ENCODE measurements at regions not wholly inside any gene's neighbourhood (a gene's known extent, or its start where the extent isn't known, plus 50 kb on each side); places are given as distances from the start of the nearest gene placed in this dataset.

- DNase-seq = no peak
These were observed 462.9 kb downstream of the WDR72 start for GRCh38 chr15:53296603-53297002.

DNA sequence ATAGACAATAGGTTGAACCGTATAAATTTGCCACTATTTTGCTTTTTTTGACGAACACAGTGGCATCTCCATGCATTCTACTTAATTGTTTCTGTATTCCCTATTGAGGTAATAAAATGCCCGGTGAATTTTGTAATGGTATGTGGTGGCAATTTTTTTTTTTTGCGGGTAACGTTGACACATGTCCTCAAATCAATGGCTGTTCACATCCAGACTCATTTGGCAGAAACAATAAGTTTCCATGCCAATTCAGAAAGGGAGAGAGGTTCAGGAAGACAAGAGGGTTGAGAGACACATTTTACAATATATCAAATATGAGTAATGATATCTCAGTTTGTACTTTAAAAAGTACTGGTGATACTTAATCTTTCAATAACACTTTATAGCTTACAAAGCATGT is 463.9 kb downstream of the WDR72 start:
- no peak for DNase-seq

DNA sequence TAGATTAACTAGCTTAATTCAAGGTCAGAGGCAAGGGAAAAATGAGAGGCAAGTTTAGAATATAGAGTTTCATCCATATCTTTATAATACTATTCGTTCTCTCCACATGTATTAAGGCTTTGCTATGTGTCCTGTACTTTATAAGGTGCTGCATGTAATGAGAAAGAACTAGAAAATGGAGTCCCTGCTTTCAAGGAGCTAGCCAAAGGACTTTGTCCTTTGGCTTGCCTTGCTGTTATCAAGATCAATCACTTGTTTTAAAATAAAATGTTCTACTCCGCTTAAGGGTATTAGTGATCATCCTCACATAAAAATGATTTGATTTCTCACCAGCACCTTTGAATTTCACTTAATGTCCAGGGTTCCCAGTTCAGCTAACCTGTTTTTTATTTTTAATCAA is 470.9 kb downstream of the WDR72 start:
- DNase-seq = no peak

GRCh38 chr15:53274630-53275029 is 484.5 kb upstream of the ONECUT1 start:
- no peak for DNase-seq

DNA sequence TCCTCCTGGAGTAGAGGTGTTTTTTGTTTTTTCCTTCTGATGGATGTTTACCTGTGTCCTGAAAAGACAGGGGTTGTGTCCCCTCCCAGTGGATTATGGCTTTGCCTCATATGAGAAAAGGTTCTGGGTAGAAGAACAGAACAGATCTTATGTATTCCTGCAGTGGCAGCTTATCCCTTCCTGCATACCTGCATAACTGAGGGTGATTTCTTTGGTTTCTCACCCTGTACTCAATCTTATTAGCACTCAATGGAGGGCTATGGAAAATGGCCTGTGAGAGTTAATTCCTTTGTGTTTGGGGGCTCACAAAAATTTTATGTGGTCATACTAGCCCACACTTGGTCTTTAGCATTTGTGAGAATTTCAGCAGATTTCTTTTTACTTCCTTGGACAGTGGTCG is 482.0 kb upstream of the ONECUT1 start:
- no peak for DNase-seq

DNA sequence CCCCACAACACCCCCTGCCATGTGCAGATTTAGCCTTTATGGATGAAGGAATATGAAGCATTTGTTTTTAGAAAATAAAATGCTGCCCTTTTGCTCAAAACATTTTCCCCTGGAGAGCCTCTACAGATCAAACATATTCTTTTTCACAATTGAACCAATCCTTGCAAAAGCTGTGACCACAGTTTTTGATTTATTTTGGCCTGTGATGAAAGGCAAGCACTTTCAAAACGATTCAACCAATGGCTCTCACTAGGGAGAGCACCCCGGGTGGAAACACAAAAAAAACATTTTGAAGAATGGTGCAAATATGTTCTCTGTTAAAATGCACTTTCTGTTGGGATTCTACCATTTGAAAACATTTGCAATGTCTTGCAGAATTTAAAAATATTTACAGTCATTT is 476.0 kb upstream of the ONECUT1 start:
- no peak for DNase-seq

- DNase-seq = no peak
These were observed 470.5 kb upstream of the ONECUT1 start for GRCh38 chr15:53260647-53261046.

DNA sequence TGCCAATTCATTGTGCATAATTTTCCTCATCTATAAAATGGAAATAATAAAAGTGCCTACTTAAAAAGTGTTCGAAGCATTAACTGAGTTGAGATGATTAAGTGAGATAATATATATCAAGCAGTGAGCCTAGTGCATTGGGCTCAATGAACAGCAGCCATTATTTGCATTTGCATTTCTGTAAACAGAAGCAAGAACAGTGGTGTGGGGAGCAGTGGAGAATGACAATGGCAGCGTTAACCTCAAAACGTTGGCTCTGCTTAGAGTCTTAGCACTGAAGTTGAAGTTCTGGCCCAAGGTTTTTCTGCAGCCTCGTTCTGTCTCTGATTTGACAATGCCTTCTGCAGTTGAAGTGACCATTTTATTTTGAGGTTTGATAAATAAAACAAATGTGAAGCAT is 466.3 kb upstream of the ONECUT1 start:
- no peak for DNase-seq

GRCh38 chr15:53256043-53256442 is 465.9 kb upstream of the ONECUT1 start:
- DNase-seq = no peak

GRCh38 chr15:53251996-53252395 is 461.9 kb upstream of the ONECUT1 start:
- DNase-seq = no peak

- DNase-seq = no peak
These were observed 461.4 kb upstream of the ONECUT1 start for GRCh38 chr15:53251523-53251922.

DNA sequence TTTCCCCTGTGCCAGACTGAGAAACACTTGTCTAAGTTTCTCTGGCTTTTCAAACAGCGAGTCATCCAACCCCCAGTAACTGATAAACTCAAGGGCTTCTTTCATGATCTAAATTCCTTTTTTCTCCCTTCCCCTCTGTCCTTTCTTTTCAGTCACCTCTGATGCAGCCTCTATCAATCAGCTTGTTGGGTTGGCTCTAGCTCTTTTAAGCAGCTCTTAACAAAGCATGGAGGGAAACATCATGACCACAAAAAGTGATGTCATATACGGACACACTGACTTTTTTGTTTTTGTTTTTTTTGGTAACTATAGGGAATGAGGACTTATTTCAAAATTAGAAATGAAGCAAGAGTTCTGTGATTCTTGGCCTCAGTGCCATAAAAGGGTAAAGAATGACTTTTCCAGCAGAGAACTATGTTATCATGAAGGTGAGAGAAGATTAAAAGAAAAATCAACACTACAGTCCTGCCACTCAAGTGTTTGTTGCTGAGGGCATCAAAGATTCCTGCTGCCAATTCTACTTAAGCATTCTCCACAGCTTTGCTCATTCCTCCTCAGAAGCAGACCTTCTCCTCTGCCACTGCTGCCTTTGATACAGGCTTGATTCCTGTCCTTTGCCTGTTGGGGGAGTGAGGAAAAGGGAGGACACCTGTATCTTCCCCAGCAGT is 457.0 kb upstream of the ONECUT1 start:
- DNase-seq = no peak

- no peak for DNase-seq
These were observed 456.3 kb upstream of the ONECUT1 start for GRCh38 chr15:53246404-53246803.

GRCh38 chr15:53233801-53234200 is 443.7 kb upstream of the ONECUT1 start:
- DNase-seq = no peak

GRCh38 chr15:53230473-53230872 is 440.3 kb upstream of the ONECUT1 start:
- no peak for DNase-seq

DNA sequence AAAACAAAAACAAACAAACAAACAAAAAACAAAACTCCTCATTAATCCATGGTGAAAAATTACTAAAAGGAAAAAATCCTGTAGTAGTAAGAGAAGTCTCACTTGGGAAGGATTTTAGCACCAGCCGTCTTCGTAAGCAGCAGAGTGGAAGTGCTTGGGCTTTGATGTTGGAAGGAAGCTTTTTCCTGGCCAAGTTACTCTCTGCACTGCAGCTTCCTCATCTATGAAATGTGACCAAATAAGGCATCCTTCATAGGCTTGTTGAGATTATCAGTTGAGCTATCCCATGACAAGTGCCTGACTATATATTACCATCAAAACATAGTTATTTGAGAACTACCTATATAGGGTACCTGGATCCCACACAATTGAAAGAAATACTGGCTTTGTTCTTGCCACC is 436.4 kb upstream of the ONECUT1 start:
- DNase-seq = no peak

DNA sequence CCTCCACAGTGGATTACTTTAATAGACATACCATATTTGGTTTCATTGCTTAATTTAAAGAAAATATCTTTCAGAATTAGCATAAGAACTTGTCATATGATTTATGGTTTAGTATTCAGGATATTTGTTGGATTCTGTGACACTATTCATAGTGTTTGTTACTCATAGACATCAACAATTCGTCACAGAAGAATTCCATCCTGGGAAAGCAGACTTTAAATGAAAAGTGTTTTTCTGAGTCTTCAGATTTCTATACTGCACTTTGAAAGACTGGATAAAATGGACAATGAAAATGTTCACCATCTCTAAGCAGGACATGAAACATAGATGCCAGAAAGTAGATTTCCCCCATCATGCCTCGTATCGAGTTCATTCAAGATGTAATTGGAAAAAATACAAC is 435.6 kb upstream of the ONECUT1 start:
- DNase-seq = no peak

DNA sequence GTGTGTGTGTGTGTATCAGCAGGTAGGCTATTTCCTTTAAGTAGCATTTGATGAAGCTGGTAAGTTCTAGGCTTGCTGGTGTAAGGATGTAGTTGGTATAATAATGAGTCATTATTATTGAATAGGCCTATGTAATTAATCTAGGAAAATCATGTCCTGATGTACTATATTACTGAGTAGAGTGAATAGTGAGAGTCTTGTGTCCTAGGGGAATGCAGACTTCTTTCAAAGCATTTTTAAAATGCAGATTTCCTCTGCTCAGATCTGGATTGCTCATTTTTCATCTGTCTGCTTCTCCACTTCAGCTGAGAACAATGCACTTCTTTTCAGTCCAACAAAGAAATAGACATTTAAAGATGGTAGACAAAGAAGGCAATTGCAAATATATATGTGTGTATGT is 434.2 kb upstream of the ONECUT1 start:
- DNase-seq = no peak

DNA sequence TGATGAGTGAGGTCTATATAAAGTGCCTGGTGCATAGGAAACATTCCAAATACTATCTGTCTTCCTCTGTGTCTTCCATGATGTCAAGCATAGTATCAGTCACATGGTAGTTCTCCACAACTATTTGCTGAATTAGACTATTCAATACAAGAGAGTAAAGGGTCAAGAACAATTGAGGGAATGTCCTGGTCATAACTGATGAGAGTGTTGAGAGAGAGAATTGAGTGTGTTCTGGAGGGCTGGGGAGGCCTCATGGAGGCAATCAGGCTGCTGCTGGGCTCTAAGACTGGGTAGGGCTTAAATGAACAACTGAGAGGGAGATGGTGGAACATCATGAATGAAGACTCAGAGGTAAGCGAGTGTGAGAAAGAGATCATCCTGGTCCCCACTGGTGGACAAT is 433.7 kb upstream of the ONECUT1 start:
- no peak for DNase-seq

DNA sequence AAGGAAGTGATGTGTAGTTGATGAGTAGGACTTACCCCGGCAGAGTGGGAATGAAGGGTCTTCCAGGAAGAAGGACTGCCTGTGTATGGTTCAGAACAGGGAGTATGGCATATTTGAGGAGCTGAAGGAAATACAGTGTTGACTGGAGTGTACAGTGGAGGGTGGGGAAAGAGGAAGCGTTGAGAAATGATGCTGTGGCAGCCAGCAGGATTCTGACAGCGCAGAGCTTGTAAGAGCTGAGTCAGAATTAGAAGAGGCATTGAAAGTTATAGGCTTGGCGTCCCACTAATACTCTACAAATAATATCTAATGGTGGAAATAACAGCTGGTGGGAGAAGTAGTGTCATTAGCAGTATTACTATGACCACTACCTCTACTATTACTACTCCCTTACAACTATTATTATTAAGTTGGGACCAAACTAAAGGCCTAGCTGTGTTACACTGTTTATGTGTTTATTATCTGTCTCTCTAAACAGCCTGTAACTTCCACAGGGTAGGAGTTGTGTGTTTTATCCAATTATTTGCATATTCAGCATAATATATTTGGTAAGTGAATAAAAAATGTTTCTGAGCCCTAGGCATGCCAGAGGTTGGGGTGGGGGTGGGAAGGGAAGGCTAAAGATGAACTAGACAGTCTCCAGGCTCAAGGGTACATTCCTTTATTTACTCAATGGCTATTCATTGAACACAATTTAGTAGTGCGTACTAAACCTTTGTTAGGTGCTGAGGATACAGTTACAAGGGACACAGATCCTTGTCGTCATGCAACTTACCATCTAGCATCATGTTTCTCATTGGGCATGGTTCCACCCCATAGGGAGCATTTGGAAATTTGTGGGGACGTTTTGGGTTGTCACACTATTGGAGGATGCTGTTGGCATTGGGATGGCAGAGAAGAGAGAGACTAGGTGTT is 428.8 kb upstream of the ONECUT1 start:
- DNase-seq = no peak

DNA sequence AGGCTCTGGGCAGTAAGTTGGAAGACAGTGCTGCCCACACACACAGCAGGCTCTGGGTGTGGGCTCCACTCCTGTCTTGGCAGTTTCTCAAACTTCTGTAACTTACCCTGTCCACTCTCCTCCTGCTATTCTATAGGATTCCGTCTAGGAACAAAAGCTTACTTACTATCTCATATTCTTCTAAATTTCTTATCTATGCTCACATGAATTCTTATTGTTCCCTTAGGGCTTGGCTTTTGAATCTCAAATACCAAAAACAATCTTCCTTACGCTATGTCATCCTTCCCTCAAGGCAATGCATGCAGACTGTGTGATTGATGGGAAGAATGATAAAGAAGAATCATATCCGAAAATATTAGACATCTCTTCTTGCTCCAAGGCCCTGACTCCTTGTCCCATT is 425.9 kb upstream of the ONECUT1 start:
- DNase-seq = no peak

- no peak for DNase-seq
These were observed 423.2 kb upstream of the ONECUT1 start for GRCh38 chr15:53213336-53213735.

DNA sequence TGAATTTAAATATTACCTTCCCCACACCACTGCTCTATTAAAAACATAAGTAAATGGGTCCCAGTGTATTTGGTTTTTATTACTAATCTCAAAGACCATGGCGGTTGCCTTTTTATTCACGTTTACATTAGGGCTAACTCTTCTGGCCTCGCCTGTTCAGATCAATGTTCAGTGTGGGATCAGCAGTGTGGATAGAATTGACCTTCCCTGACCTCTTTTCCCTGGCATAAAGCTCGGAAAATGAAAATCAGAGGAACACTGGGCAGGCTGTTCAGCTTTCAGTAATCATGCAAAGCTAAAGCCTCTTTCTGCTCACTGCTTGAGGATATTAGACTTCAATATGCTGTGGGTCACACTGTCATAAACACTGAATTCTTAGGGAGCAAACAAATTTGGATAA is 422.6 kb upstream of the ONECUT1 start:
- DNase-seq = no peak

- no peak for DNase-seq
These were observed 420.5 kb upstream of the ONECUT1 start for GRCh38 chr15:53210653-53211052.
